CD14-positive monocyte (primary cell): ENCODE measurements at regions not wholly inside any gene's neighbourhood (a gene's known extent, or its start where the extent isn't known, plus 50 kb on each side); places are given as distances from the start of the nearest gene placed in this dataset.

Source experiments
- DNase-seq, 3 donors: peaks; one replicate each; pipeline ENCODE4 v3.0.0-alpha.2; 2011 to 2022
- H2AFZ ChIP-seq: 2 replicates; pipeline ENCODE4 v1.6.0; 2012; ENCODE audit warnings: mild to moderate bottlenecking, low read depth, low read length, inconsistent platforms; ENCODE audit not compliant: insufficient read depth, poor library complexity, severe bottlenecking
- H3K27ac ChIP-seq, 2 donors: 1 replicate in 1 of 2; 2 replicates in 1 of 2; pipeline ENCODE4 v1.5.1; 2012 to 2013; ENCODE audit warnings: low read length in 2 of 2, control low read depth in 1 of 2, inconsistent platforms in 1 of 2, low read depth in 1 of 2, mild to moderate bottlenecking in 1 of 2
- H3K27me3 ChIP-seq, 2 donors: one replicate each; pipeline versions ENCODE4 v1.6.0 to v1.6.1; 2011 to 2013; ENCODE audit warnings: low read length in 2 of 2; ENCODE audit not compliant: control insufficient read depth in 2 of 2, insufficient read depth in 2 of 2
- H3K36me3 ChIP-seq, 2 donors: replicated peaks in 1 of 2; 1 replicate in 1 of 2; 2 replicates in 1 of 2; pipeline versions ENCODE4 v1.5.1 to v1.6.1; 2012 to 2013; ENCODE audit warnings: low read length in 2 of 2, control low read depth in 1 of 2, inconsistent platforms in 1 of 2, mild to moderate bottlenecking in 1 of 2; ENCODE audit not compliant: insufficient read depth in 2 of 2, control insufficient read depth in 1 of 2
- H3K4me1 ChIP-seq, 2 donors: 1 replicate in 1 of 2; 2 replicates in 1 of 2; pipeline versions ENCODE4 v1.5.1 to v1.6.1; 2012 to 2013; ENCODE audit warnings: low read length in 2 of 2, control low read depth in 1 of 2, inconsistent platforms in 1 of 2, mild to moderate bottlenecking in 1 of 2, moderate library complexity in 1 of 2; ENCODE audit not compliant: insufficient read depth in 2 of 2, control insufficient read depth in 1 of 2
- H3K4me2 ChIP-seq: replicated peaks from 2 replicates; pipeline ENCODE3; 2012; ENCODE audit warnings: low read length, moderate library complexity, mild to moderate bottlenecking; ENCODE audit not compliant: poor library complexity, severe bottlenecking; ENCODE audit errors: extremely low read depth
- H3K4me3 ChIP-seq, 3 experiments: fragments of 200-600 bp in 1 of 3; sonication (generic) in 1 of 3; replicated peaks in 1 of 3; 1 replicate in 2 of 3; 2 replicates in 1 of 3; pipeline ENCODE4 v1.5.1; 2011 to 2013; ENCODE audit warnings: low read length in 3 of 3, mild to moderate bottlenecking in 3 of 3, control low read depth in 2 of 3, low read depth in 2 of 3, inconsistent platforms in 1 of 3, moderate library complexity in 1 of 3
- H3K79me2 ChIP-seq: 2 replicates; pipeline ENCODE4 v1.6.0; 2012; ENCODE audit warnings: mild to moderate bottlenecking, control low read depth, inconsistent platforms, low read length, moderate library complexity; ENCODE audit not compliant: insufficient read depth
- H3K9ac ChIP-seq: 2 replicates; pipeline ENCODE4 v1.6.0; 2017; ENCODE audit warnings: low read length, mild to moderate bottlenecking; ENCODE audit not compliant: insufficient read depth, poor library complexity, severe bottlenecking
- H3K9me3 ChIP-seq, 2 donors: replicated peaks in 1 of 2; 1 replicate in 1 of 2; 2 replicates in 1 of 2; pipeline versions ENCODE4 v1.5.1 to v1.6.1; 2012 to 2013; ENCODE audit warnings: low read length in 2 of 2, control low read depth in 1 of 2; ENCODE audit not compliant: control insufficient read depth in 1 of 2, insufficient read depth in 1 of 2
- H4K20me1 ChIP-seq: 2 replicates; pipeline ENCODE4 v1.6.0; 2012; ENCODE audit warnings: mild to moderate bottlenecking, low read length, control low read depth, moderate library complexity; ENCODE audit not compliant: insufficient read depth
- H3K27ac Mint-ChIP-seq, 7 donors: one replicate each; pipeline ENCODE4 v1.8.0; 2020; ENCODE audit warnings: mild to moderate bottlenecking in 7 of 7, mixed read lengths in 7 of 7, moderate library complexity in 6 of 7, inconsistent platforms in 2 of 7
- H3K27me3 Mint-ChIP-seq, 3 donors: one replicate each; pipeline ENCODE4 v1.8.0; 2021 to 2022; ENCODE audit warnings: low read depth in 3 of 3, mild to moderate bottlenecking in 3 of 3, mixed read lengths in 3 of 3, moderate library complexity in 3 of 3, inconsistent platforms in 1 of 3
- H3K36me3 Mint-ChIP-seq, 2 donors: one replicate each; pipeline ENCODE4 v1.8.0; 2020; ENCODE audit warnings: mixed read lengths in 2 of 2, inconsistent platforms in 1 of 2, mild to moderate bottlenecking in 1 of 2
- H3K4me1 Mint-ChIP-seq: one replicate; pipeline ENCODE4 v1.8.0; 2020; ENCODE audit warnings: mild to moderate bottlenecking, mixed read lengths
- H3K4me3 Mint-ChIP-seq, 2 donors: one replicate each; pipeline ENCODE4 v1.8.0; 2020; ENCODE audit warnings: mild to moderate bottlenecking in 2 of 2, mixed read lengths in 2 of 2, moderate library complexity in 1 of 2
- H3K9me3 Mint-ChIP-seq, 7 donors: one replicate each; pipeline ENCODE4 v1.8.0; 2020 to 2022; ENCODE audit warnings: mixed read lengths in 7 of 7, mild to moderate bottlenecking in 6 of 7, moderate library complexity in 6 of 7, inconsistent platforms in 2 of 7
- WGBS: methylation state at CpG from one replicate; pipeline ENCODE4 v1.1.5; 2013; ENCODE audit warnings: missing lambda C conversion rate; ENCODE audit not compliant: insufficient coverage; 5-methylcytosine and 5-hydroxymethylcytosine counted together
- intact Hi-C, 2 donors: fragments of 100-400 bp; cut with micrococcal nuclease; formaldehyde crosslinking; loops; one replicate each; pipeline versions ENCODE4 v1.15.0 to v1.15.1; 2023
- TF ChIP-seq, protein P1 (sequence below): fragments of 200-600 bp; IDR thresholded peaks from one replicate; pipeline ENCODE4 v1.8.0; 2022; ENCODE audit warnings: antibody characterized with exemption, mild to moderate bottlenecking

DNA sequence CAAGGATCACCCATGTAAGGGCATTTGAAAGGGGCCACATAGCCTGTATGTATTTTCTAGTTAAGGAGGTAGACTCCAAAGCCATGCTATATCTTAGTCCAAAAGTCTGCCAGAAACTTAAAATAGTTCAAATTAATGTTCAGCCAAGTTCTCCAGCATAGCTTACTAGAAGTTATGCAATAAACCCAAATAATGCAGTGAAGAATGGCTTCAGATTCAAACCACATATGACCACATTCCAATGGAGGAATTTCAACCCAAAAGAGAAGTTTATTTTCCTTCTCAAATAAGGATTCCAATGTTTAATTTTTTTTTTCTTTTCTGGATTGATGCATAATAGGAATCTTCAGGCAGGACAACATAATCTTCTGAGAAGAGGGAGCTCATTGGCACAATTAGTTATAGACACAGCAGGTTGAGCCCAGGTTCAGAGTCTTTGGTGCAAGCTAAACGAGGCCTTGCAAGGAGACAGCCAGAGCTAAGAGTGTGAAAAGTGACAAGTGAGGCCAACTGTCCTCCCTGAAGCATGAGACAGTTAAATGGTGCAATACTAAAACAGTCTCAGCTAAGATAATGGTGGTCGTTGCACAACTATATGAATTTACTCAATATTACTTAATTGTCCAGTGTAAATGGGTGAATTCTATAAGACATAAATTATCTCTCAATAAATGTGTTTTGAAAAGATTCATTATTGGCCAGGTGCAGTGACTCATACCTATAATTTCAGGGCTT lies 598.8 kb upstream of the CDH4 start:
- H3K4me1 ChIP-seq = no peaks in the 10 kb centered on the region
- H4K20me1 ChIP-seq = no peaks in the 10 kb centered on the region
- Mint-ChIP-seq H3K36me3 (no peaks in the 10 kb centered on the region), H3K4me3 (no peak overlapping the region), H3K9me3 (peaks cover 4 to 16% (median 12%) of the 10 kb centered on the region in 7 donors), H3K27ac (no peak overlapping the region), H3K4me1 (peaks cover 36% of the 10 kb centered on the region), H3K27me3 (peaks cover 0 to 2% (median 2%) of the 10 kb centered on the region in 3 donors)
- H3K27ac ChIP-seq = no peak overlapping the region
- no peak overlapping the region for H3K4me3 ChIP-seq
- no peaks in the 10 kb centered on the region for H3K36me3 ChIP-seq
- no peak for DNase-seq
- no peaks in the 10 kb centered on the region for H3K27me3 ChIP-seq
- no peak overlapping the region for H2AFZ ChIP-seq
- H3K4me2 ChIP-seq = no peak overlapping the region
- 33% methylated on average over 1 of the region's 2 CpGs for WGBS
- intact Hi-C loops = no loop called here
- peaks cover 3 to 6% of the 10 kb centered on the region in 2 donors for H3K9me3 ChIP-seq
- TF ChIP-seq, protein P1, sequence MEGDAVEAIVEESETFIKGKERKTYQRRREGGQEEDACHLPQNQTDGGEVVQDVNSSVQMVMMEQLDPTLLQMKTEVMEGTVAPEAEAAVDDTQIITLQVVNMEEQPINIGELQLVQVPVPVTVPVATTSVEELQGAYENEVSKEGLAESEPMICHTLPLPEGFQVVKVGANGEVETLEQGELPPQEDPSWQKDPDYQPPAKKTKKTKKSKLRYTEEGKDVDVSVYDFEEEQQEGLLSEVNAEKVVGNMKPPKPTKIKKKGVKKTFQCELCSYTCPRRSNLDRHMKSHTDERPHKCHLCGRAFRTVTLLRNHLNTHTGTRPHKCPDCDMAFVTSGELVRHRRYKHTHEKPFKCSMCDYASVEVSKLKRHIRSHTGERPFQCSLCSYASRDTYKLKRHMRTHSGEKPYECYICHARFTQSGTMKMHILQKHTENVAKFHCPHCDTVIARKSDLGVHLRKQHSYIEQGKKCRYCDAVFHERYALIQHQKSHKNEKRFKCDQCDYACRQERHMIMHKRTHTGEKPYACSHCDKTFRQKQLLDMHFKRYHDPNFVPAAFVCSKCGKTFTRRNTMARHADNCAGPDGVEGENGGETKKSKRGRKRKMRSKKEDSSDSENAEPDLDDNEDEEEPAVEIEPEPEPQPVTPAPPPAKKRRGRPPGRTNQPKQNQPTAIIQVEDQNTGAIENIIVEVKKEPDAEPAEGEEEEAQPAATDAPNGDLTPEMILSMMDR = no peak
- no peaks in the 10 kb centered on the region for H3K79me2 ChIP-seq
- no peak overlapping the region for H3K9ac ChIP-seq

DNA sequence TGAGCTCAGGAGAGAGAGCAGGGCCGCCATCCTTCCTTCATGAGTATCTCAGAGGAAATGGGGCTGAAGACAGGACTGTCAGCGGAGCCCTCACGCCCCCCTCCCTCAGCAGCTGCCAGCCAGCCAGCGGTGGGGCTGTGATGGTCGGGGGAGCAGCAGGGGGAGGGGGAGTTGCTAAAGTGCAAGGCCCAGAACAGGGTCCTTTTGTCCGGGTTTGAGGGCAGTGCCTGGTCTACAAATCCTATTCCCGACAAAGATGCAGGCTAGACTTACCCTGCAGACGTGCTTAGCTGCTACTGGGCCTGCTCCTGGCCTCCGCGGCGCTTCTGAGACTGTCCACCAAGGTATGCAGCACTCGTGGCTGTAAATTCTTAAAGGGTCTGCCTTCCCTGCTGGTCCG lies 593.4 kb upstream of the CDH4 start:
- peaks cover 0 to 3% of the 10 kb centered on the region in 2 donors for H3K9me3 ChIP-seq
- no peak overlapping the region for H2AFZ ChIP-seq
- intact Hi-C loops = no loop called here
- H3K4me1 Mint-ChIP-seq = peaks cover 1% of the 10 kb centered on the region
- DNase-seq = no peak
- H3K4me3 Mint-ChIP-seq = no peak overlapping the region
- H3K4me2 ChIP-seq = no peak overlapping the region
- H3K4me3 ChIP-seq = no peak overlapping the region
- no peaks in the 10 kb centered on the region for H3K4me1 ChIP-seq
- H3K27ac ChIP-seq = no peak overlapping the region
- peaks cover 4 to 12% (median 5%) of the 10 kb centered on the region in 7 donors for H3K9me3 Mint-ChIP-seq
- no peaks in the 10 kb centered on the region for H3K79me2 ChIP-seq
- no peak overlapping the region for H3K9ac ChIP-seq
- TF ChIP-seq, protein P1 = no peak
- no peak overlapping the region for H3K27ac Mint-ChIP-seq
- no peaks in the 10 kb centered on the region for H3K36me3 Mint-ChIP-seq
- no peaks in the 10 kb centered on the region for H3K36me3 ChIP-seq
- H3K27me3 Mint-ChIP-seq = peaks cover 0 to 2% (median 0%) of the 10 kb centered on the region in 3 donors
- no peaks in the 10 kb centered on the region for H3K27me3 ChIP-seq
- 86% methylated on average over 12 of the region's 13 CpGs for WGBS
- H4K20me1 ChIP-seq = no peaks in the 10 kb centered on the region
